ENCODE measurements at regions not wholly inside any gene's neighbourhood (a gene's known extent, or its start where the extent isn't known, plus 50 kb on each side); places are given as distances from the start of the nearest gene placed in this dataset.

DNA sequence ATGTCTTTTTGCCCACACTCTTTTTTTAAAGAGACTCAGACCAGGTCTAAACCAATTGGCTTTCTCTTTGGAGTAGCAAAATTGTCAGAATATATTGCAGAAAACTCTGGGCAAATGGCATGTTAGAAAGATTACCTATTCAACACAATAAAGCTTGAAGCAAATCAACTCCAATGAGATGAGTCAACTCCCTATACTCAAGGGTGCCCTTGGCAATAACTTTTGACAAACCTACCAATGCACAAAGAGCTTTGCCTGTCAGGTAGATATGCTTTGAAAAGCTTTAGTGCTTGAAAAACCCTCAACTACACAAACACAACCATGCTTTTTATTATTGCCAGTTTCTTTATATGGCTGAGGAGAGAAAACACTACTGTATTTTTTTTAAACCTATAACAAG lies 137.7 kb upstream of the GRM7 start:
- TF ChIP-seq CTCF (conservative IDR thresholded peaks at IDR 0.05; ENCODE audit: low read length) (no peak), EZH2phosphoT487 (IDR thresholded peaks at IDR 0.05; ENCODE audit: borderline replicate concordance) (no peak)
- H3F3A ChIP-seq (ENCODE audit: low read depth) = no peaks in the 10 kb centered on the region
- no peak overlapping the region for H3K9ac ChIP-seq (ENCODE audit: low read depth, low read length, poor library complexity, severe bottlenecking)
- no peaks in the 10 kb centered on the region for H3K79me2 ChIP-seq (ENCODE audit: insufficient read depth, low read length)
- H2AFZ ChIP-seq (ENCODE audit: low read length) = no peak overlapping the region
- no peak overlapping the region for H3K4me3 ChIP-seq (ENCODE audit: low read length, poor library complexity, severe bottlenecking)
- no peaks in the 10 kb centered on the region for H3K9me3 ChIP-seq (ENCODE audit: insufficient read depth, low read depth, low read length)
- H3K27me3 ChIP-seq (ENCODE audit: insufficient read depth, low read length, poor library complexity, severe bottlenecking) = no peaks in the 10 kb centered on the region
- no peaks in the 10 kb centered on the region for H4K20me1 ChIP-seq (ENCODE audit: insufficient read depth, low read length, poor library complexity, severe bottlenecking)
- peaks cover 3% of the 10 kb centered on the region; the same call in 1 of the 2 replicates for H3K36me3 ChIP-seq (ENCODE audit: insufficient read depth, low read length)
- no peaks in the 10 kb centered on the region for H3K9me2 ChIP-seq (replicated peaks; ENCODE audit: low read depth, low read length)
- H3K4me2 ChIP-seq (ENCODE audit: low read depth, low read length, poor library complexity, severe bottlenecking) = no peak overlapping the region
- no peaks in the 10 kb centered on the region for H3K4me1 ChIP-seq (ENCODE audit: insufficient read depth, low read length, poor library complexity, severe bottlenecking)

DNA sequence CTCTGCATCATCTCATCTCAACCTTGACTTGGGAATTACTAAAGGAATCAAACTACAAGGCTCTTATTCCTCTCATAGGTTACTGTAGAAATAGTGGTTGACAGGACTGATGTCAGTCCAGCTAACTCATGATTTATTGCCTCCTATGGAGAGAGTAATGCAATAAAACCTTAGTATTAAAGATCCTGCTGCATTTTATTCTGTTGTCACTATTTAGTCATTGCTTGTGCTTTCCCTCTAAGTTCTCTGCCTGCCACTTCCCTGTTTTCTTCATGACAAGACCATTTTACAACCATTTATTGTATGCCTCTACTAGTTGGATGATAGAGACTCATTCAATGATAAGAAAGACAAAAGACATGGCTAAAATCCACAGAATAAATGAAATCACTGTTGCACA lies 134.1 kb upstream of the GRM7 start:
- no peak overlapping the region for H3K4me3 ChIP-seq (ENCODE audit: low read length, poor library complexity, severe bottlenecking)
- no peak overlapping the region for H3K9ac ChIP-seq (ENCODE audit: low read depth, low read length, poor library complexity, severe bottlenecking)
- H3K27me3 ChIP-seq (ENCODE audit: insufficient read depth, low read length, poor library complexity, severe bottlenecking) = no peaks in the 10 kb centered on the region

GRCh38 chr3:6732807-6733206 lies 128.1 kb upstream of the GRM7 start:
- Histone ChIP-seq H2AFZ (ENCODE audit: low read length) (no peak overlapping the region), H3K4me2 (ENCODE audit: low read depth, low read length, poor library complexity, severe bottlenecking) (no peak overlapping the region), H3K79me2 (ENCODE audit: insufficient read depth, low read length) (no peaks in the 10 kb centered on the region), H3K9ac (ENCODE audit: low read depth, low read length, poor library complexity, severe bottlenecking) (no peak overlapping the region), H3K36me3 (ENCODE audit: insufficient read depth, low read length) (no peaks in the 10 kb centered on the region), H3K4me3 (ENCODE audit: low read length, poor library complexity, severe bottlenecking) (no peak overlapping the region), H3K27me3 (ENCODE audit: insufficient read depth, low read length, poor library complexity, severe bottlenecking) (no peaks in the 10 kb centered on the region), H3F3A (ENCODE audit: low read depth) (no peaks in the 10 kb centered on the region), H3K9me3 (ENCODE audit: insufficient read depth, low read depth, low read length) (no peaks in the 10 kb centered on the region), H3K4me1 (ENCODE audit: insufficient read depth, low read length, poor library complexity, severe bottlenecking) (no peaks in the 10 kb centered on the region), H3K9me2 (replicated peaks; ENCODE audit: low read depth, low read length) (no peaks in the 10 kb centered on the region), H4K20me1 (ENCODE audit: insufficient read depth, low read length, poor library complexity, severe bottlenecking) (no peaks in the 10 kb centered on the region)
- TF ChIP-seq EZH2phosphoT487 (IDR thresholded peaks at IDR 0.05; ENCODE audit: borderline replicate concordance) (no peak), CTCF (conservative IDR thresholded peaks at IDR 0.05; ENCODE audit: low read length) (no peak)

More for the DNA sequence above, 134.1 kb upstream of the GRM7 start:
- H3K9me3 ChIP-seq (ENCODE audit: insufficient read depth, low read depth, low read length) = no peaks in the 10 kb centered on the region
- no peaks in the 10 kb centered on the region for H3K79me2 ChIP-seq (ENCODE audit: insufficient read depth, low read length)
- no peaks in the 10 kb centered on the region for H3F3A ChIP-seq (ENCODE audit: low read depth)
- no peak overlapping the region for H3K4me2 ChIP-seq (ENCODE audit: low read depth, low read length, poor library complexity, severe bottlenecking)
- no peak for TF ChIP-seq EZH2phosphoT487 (IDR thresholded peaks at IDR 0.05; ENCODE audit: borderline replicate concordance)
- no peak for TF ChIP-seq CTCF (conservative IDR thresholded peaks at IDR 0.05; ENCODE audit: low read length)
- H3K9me2 ChIP-seq (replicated peaks; ENCODE audit: low read depth, low read length) = no peaks in the 10 kb centered on the region
- H3K4me1 ChIP-seq (ENCODE audit: insufficient read depth, low read length, poor library complexity, severe bottlenecking) = no peaks in the 10 kb centered on the region
- H3K36me3 ChIP-seq (ENCODE audit: insufficient read depth, low read length) = no peaks in the 10 kb centered on the region
- no peaks in the 10 kb centered on the region for H4K20me1 ChIP-seq (ENCODE audit: insufficient read depth, low read length, poor library complexity, severe bottlenecking)
- H2AFZ ChIP-seq (ENCODE audit: low read length) = no peak overlapping the region

Measured in Loucy (cell line).